OCI-LY1 (cell line): ENCODE measurements at regions not wholly inside any gene's neighbourhood (a gene's known extent, or its start where the extent isn't known, plus 50 kb on each side); places are given as distances from the start of the nearest gene placed in this dataset.

Experiments used
- H2AFZ ChIP-seq: fragments of 200-600 bp; sonication (generic), shearing (Covaris generic); 2 replicates; pipeline ENCODE4 v1.6.0; 2014; ENCODE audit warnings: antibody characterized with exemption, mild to moderate bottlenecking, low read length
- H3F3A ChIP-seq: fragments of 200-600 bp; sonication (generic), shearing (Covaris generic); 2 replicates; pipeline ENCODE4 v1.6.0; 2014; ENCODE audit warnings: mild to moderate bottlenecking, antibody characterized with exemption, low read length, moderate library complexity; ENCODE audit not compliant: insufficient read depth
- H3K27ac ChIP-seq: fragments of 200-600 bp; sonication (generic); 2 replicates; pipeline ENCODE4 v1.5.1; 2014; ENCODE audit warnings: low read length, mixed run types, mild to moderate bottlenecking, low read depth; ENCODE audit not compliant: poor library complexity, severe bottlenecking
- H3K27me3 ChIP-seq: fragments of 200-600 bp; sonication (generic); 2 replicates; pipeline ENCODE4 v1.6.0; 2014; ENCODE audit warnings: antibody characterized with exemption, mild to moderate bottlenecking, low read length, moderate library complexity; ENCODE audit not compliant: insufficient read depth
- H3K36me3 ChIP-seq: fragments of 200-600 bp; sonication (generic); 2 replicates; pipeline ENCODE4 v1.6.1; 2014; ENCODE audit warnings: mild to moderate bottlenecking, antibody characterized with exemption, low read length, moderate library complexity, mixed read lengths; ENCODE audit not compliant: insufficient read depth
- H3K4me1 ChIP-seq: fragments of 200-600 bp; sonication (generic); 2 replicates; pipeline ENCODE4 v1.5.1; 2014; ENCODE audit warnings: mild to moderate bottlenecking, low read length, moderate library complexity; ENCODE audit not compliant: insufficient read depth, severe bottlenecking
- H3K4me2 ChIP-seq: fragments of 200-600 bp; sonication (generic), shearing (Covaris generic); 2 replicates; pipeline ENCODE4 v1.6.1; 2014; ENCODE audit warnings: low read length
- H3K4me3 ChIP-seq: fragments of 200-600 bp; sonication (generic); 2 replicates; pipeline ENCODE4 v1.5.1; 2014; ENCODE audit warnings: low read length, low read depth, mild to moderate bottlenecking, mixed read lengths; ENCODE audit not compliant: poor library complexity, severe bottlenecking
- H3K79me2 ChIP-seq: fragments of 200-600 bp; shearing (Covaris generic); 2 replicates; pipeline ENCODE4 v1.6.1; 2016; ENCODE audit warnings: mixed run types, low read length, mixed read lengths; ENCODE audit not compliant: insufficient read depth
- H3K9ac ChIP-seq: fragments of 200-600 bp; sonication (generic), shearing (Covaris generic); 2 replicates; pipeline ENCODE4 v1.6.1; 2014; ENCODE audit warnings: mild to moderate bottlenecking, low read length, mixed read lengths
- H3K9me2 ChIP-seq: fragments of 200-600 bp; sonication (generic), shearing (Covaris generic); 2 replicates; pipeline ENCODE4 v1.6.1; 2014; ENCODE audit warnings: low read depth, mild to moderate bottlenecking, low read length, mixed read lengths
- H3K9me3 ChIP-seq: fragments of 200-600 bp; shearing (Covaris generic); 2 replicates; pipeline ENCODE4 v1.6.1; 2014; ENCODE audit warnings: low read length, mixed read lengths
- H4K20me1 ChIP-seq: fragments of 200-600 bp; sonication (generic), shearing (Covaris generic); 2 replicates; pipeline ENCODE4 v1.6.0; 2016; ENCODE audit warnings: mild to moderate bottlenecking, low read length; ENCODE audit not compliant: insufficient read depth
- EZH2 ChIP-seq: fragments of 200-600 bp; sonication (generic), shearing (Covaris generic); IDR thresholded peaks from 2 replicates; pipeline ENCODE4 v1.8.0; 2017; ENCODE audit warnings: borderline replicate concordance, mixed run types, mild to moderate bottlenecking, antibody characterized with exemption, low read length, moderate library complexity, mixed read lengths
- TF ChIP-seq, protein P1 (sequence below): fragments of 200-600 bp; sonication (generic), shearing (Covaris generic); IDR thresholded peaks from 2 replicates; pipeline ENCODE4 v1.5.1; 2017; ENCODE audit warnings: mild to moderate bottlenecking, antibody characterized with exemption, low read length, moderate library complexity, mixed read lengths

DNA sequence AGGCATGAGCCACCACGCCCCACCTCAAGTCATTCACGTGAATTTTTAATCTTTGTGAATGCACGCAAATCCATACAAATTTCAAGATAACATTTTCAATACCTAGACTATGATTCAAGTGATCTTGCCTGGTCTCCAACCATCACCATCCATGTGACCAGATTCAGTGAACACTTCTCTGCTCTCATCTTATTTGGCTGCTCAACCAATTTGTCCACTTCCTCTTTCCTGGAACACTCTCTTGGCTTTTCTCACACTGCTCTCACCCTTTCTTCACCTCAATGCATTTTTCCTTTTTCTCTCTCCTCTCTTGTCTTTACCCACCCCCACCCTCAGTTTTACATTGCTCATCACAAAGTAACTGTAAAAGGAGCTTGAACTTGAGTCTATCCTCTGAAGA is 354.7 kb upstream of the KIF2A start:
- H3K4me2 ChIP-seq, result no peak overlapping the region
- no peaks in the 10 kb centered on the region for H4K20me1 ChIP-seq
- no peak overlapping the region for H2AFZ ChIP-seq
- no peak overlapping the region for H3K9ac ChIP-seq
- H3K79me2 ChIP-seq, result no peaks in the 10 kb centered on the region
- no peaks in the 10 kb centered on the region for H3K36me3 ChIP-seq
- no peaks in the 10 kb centered on the region for H3K27me3 ChIP-seq
- H3K9me2 ChIP-seq, result no peaks in the 10 kb centered on the region
- no peaks in the 10 kb centered on the region for H3F3A ChIP-seq
- no peaks in the 10 kb centered on the region for H3K9me3 ChIP-seq
- no peak overlapping the region for H3K4me3 ChIP-seq
- TF ChIP-seq EZH2, result no peak
- TF ChIP-seq, protein P1, sequence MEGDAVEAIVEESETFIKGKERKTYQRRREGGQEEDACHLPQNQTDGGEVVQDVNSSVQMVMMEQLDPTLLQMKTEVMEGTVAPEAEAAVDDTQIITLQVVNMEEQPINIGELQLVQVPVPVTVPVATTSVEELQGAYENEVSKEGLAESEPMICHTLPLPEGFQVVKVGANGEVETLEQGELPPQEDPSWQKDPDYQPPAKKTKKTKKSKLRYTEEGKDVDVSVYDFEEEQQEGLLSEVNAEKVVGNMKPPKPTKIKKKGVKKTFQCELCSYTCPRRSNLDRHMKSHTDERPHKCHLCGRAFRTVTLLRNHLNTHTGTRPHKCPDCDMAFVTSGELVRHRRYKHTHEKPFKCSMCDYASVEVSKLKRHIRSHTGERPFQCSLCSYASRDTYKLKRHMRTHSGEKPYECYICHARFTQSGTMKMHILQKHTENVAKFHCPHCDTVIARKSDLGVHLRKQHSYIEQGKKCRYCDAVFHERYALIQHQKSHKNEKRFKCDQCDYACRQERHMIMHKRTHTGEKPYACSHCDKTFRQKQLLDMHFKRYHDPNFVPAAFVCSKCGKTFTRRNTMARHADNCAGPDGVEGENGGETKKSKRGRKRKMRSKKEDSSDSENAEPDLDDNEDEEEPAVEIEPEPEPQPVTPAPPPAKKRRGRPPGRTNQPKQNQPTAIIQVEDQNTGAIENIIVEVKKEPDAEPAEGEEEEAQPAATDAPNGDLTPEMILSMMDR, result no peak
- H3K27ac ChIP-seq, result no peak overlapping the region
- H3K4me1 ChIP-seq, result no peaks in the 10 kb centered on the region

DNA sequence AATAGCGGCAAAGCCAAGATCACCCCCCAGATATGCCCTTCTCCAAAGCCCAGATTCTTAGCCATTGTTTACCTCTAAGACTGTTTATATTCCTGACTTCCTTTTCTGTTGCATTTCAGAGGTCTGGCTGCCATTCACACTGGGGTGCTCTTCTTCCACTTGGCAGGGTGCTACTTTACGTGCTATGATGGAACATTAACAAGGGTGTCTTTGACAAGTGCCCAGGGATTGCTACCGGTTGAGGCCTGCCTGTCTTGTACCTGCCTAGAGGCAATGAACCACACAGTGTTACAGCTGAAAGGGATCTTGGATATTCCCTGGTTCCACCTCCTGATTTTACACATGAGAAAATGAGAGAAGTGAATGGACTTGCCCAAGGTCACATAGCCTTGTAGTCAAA is 352.1 kb upstream of the KIF2A start:
- no peak overlapping the region for H3K4me3 ChIP-seq
- H3K9ac ChIP-seq, result no peak overlapping the region
- no peaks in the 10 kb centered on the region for H3K27me3 ChIP-seq
- H3K79me2 ChIP-seq, result no peaks in the 10 kb centered on the region
- H3K4me2 ChIP-seq, result no peak overlapping the region
- H3K36me3 ChIP-seq, result no peaks in the 10 kb centered on the region
- no peaks in the 10 kb centered on the region for H3K9me2 ChIP-seq
- no peak overlapping the region for H3K27ac ChIP-seq
- H3F3A ChIP-seq, result no peaks in the 10 kb centered on the region
- H2AFZ ChIP-seq, result no peak overlapping the region
- H3K9me3 ChIP-seq, result no peaks in the 10 kb centered on the region
- H3K4me1 ChIP-seq, result no peaks in the 10 kb centered on the region
- no peaks in the 10 kb centered on the region for H4K20me1 ChIP-seq
- TF ChIP-seq, protein P1, result no peak
- TF ChIP-seq EZH2, result no peak

DNA sequence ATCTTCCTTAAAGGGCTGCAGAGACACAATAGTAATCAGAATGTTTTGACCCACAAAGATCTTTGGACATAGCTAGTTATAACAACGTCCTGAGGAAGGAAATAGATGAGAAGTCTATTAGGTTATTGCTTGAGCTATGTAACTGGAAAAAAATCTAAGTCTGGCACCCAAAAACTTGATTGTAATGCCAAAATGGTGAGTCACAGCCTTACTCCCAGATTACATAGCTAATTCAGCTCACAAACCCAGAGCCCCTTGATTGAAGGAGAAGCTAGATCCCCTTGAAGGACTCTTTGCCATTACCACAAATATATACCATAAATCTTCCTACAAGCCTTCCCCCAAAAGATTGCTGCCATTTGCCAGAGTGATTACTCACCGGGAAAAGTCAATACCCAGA is 341.8 kb upstream of the KIF2A start:
- Histone ChIP-seq H2AFZ (no peak overlapping the region), H4K20me1 (no peaks in the 10 kb centered on the region), H3K4me1 (no peaks in the 10 kb centered on the region), H3K27ac (no peak overlapping the region), H3K9ac (no peak overlapping the region), H3K9me2 (no peaks in the 10 kb centered on the region), H3K4me2 (no peak overlapping the region), H3K4me3 (no peak overlapping the region), H3F3A (no peaks in the 10 kb centered on the region), H3K27me3 (no peaks in the 10 kb centered on the region), H3K36me3 (no peaks in the 10 kb centered on the region), H3K9me3 (no peaks in the 10 kb centered on the region), H3K79me2 (no peaks in the 10 kb centered on the region)
- TF ChIP-seq EZH2, result no peak
- TF ChIP-seq, protein P1, result no peak
